CD4-positive, alpha-beta T cell treated with Interleukin-4 for 1 hour (primary cell): ENCODE measurements at regions not wholly inside any gene's neighbourhood (a gene's known extent, or its start where the extent isn't known, plus 50 kb on each side); places are given as distances from the start of the nearest gene placed in this dataset.
"Not testable (repeated sequence)": the region's sequence is repeated elsewhere in the genome, so short reads cannot be mapped to it uniquely, and the experiment has no call there.

Experiments
- DNase-seq, 2 donors: peaks; one replicate each; pipeline ENCODE4 v3.0.0-alpha.2; 2020 to 2022

DNA sequence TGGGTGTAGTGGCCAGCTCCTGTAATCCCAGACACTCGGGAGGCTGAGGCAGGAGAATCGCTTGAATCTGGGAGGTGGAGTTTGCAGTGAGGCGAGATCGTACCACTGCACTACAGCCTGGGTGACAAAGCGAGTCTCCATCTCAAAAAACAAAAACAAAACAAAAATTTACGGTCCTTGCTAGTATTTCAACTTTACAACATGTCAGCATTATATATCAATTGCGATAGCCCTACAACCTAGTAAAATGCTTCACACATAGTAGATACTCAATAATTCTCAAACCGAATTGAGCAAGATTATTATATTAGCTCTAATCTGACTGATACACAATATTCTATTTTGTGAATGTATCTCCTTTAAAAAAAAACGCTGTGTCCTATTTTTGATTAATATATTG lies 1411.0 kb upstream of the WWC1 start:
- DNase-seq: no peak

DNA sequence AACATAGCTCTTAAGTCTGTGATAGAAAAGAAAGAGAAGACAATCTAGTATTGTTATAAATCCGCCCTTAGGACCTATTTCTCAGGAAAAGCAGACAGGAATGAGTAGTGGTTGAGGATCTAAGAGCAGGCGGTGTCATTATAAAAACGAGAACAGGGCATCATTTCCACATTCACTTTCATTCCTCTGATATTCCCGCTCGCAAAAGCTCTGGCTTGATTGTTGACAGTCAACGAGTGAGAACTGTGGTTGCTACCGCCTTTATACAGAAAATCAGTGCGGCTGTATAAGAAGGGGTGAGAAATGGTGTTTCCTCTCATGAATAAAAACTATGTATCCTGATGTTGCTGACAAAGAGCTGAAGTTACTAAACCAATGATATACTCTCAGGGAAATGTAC lies 1409.6 kb upstream of the WWC1 start:
- DNase-seq: no peak

DNA sequence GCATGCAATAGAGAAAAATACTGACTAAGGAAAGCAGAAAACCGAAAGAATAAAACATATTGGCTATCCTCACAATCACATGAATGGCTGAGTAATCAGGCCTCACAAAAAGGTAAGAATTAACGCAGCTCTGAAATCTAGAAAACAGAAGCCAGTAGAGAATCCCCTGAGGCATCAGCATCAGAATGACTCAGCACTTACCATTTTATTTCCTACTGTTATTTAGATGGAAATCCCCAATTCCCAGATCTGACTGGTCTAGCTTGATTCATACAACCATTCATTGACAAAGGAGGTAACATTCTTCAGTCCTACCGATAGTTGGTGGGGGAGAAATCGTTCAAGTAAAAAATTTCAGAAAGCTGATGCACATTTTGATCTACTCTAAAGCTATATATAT lies 1408.4 kb upstream of the WWC1 start:
- DNase-seq: no peak

DNA sequence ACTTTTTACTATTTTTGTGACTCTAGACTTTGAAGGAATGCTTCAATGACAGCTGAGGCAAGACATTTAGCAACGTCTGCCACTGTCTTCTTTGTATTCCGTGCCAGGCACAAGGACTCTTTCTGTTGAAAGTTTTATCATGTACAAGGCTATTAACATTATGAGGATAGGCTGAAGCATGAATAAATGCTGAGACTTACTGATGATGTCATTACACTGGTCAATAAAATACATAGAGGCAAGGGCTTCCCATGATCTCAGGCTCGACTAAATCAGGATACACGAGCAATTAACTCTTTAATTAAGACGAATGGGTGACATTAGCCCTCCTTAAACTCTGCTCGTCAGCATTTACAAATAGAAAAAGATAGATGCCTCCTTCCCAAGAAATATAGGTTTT lies 1393.3 kb upstream of the WWC1 start:
- DNase-seq: no peak

DNA sequence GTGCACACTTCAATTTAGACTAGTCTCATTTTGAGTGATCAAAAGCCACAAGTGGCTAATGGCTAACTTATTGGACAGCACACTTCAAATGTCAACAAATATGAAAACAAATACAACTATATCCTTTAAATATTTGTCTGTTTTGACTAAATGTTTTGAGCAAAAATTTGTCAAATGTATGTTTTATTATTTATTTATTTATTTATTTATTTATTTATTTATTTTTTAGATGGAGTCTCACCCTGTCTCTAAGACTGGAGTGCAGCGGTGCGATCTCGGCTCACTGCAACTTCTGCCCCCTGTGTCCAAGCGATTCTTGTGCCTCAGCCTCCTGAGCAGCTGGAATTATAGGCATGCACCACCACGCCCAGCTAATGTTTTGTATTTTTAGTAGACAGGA lies 1392.1 kb upstream of the WWC1 start:
- DNase-seq: no peak

DNA sequence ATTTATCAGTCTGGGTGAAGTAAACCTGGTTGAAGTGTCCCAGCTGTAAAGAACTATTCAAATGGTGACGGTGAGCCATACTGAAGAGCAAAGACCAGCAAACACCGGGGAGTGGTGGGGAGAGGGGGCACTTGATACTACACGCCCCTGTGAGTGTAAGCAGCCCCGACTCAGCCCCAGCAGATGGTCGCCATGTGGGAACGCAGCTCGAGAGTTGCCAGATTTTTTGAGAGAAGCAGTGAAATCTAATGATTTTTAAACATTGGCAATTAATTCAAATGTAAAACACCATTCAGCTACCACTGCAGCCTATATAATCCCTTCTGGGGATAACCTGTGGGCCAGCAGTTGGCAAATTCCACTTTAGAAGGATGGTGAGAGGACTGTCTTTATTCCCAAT lies 1386.9 kb upstream of the WWC1 start:
- no peak for DNase-seq

DNA sequence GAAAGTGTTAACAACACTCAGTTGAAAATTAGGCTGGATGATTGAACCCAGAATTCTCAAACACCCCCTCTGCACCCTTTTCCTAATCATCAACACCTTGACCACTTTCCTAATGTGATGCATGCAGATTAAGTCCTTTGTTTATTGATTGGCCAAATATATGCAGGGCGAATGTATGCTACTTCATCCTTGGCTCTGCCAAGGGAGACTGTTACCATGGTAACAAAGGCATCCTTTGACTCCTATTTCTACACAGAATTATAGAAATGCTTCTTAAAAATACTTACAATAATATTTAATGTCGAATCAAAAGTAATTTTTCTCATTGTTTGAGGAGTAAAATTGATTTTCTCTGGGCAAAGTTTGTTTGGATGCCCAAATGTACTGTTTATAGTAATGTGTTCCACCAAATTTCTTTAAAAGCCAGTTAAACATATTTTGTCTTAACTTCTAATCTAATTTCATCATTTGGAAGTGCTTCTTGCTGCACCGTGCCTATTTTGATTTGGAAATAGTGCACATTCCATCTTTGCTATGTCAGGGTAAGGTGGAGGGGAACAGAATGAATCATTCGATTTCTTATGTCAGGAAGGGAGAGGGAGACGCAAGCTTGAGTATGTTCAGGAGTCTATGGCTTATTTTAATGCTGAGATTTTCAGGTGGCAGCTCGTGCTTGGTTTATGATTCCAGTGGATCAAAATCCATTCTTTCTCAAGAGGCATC lies 1384.3 kb upstream of the WWC1 start:
- no peak for DNase-seq

DNA sequence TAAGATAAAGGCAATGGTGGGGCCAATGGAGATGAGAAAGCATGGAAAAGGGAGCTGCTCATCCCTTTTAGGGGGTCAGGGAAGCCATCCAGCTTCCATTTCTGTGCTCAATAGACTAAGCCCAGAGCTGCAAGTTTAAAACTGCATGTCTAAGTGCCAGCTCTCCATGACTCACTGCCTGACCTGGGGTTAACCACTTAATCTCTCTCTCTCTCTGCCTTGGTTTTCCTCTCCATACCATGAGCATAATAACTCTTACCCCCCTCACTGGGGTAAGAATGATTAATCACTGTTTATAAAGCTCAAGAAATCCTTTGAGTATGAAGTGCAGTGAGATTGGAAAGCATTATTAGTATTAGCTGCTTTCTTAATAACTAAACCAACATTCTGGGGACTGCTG lies 1382.4 kb upstream of the WWC1 start:
- DNase-seq: no peak

DNA sequence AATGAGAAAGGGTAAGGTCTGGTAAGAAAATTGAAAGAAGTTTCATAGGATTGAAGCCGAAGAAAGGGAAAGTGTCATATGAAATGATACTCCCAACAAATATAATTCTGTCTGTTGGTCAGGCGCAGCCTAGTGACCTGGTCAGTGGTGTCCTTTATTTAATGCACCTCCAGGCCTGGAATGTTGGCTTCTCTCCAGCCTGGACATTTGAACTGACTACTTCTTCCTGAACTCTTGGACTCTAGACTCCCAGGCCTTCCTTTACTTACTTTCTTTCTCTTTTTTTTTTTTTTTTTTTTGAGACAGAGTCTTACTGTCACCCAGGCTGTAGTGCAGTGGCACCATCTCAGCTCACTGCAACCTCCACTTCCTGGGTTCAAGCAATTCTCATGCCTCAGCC lies 1381.5 kb upstream of the WWC1 start:
- DNase-seq: no peak

DNA sequence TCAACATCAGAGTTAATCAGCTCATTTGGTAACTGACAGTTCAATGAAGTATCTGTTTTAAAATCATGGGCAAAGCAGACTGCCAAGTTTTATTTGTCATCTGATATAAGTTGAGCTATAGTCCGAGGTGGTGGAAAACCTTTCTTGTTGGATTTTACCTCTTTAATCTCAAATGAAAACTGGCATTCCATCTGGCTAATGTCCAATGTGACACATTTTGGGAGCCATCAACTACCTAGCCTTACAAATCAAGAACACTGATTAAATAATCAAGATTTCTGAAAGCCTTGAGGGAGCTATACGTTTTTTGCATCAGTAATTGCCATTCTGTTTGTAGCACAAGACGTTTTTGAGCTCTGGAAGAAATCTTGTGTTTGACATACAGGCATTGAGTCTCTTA lies 1380.5 kb upstream of the WWC1 start:
- DNase-seq: no peak

DNA sequence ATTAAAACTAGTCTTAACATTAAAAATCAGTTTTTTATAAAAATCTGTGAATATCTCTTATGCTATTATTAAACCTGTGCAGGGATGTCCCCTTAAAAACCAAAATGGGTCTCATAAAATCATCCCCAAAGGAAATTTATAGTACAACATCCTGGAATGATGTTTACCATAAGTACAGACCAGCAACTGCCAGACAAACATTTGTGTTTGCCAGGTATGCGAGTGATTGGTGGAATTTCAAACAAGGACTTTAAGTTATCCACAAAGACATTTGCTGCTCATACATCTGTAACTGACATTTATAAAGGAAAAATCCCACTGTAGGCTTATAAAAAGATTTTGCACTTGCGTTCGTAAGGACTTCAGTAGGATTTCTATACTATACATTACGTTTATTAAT lies 1375.4 kb upstream of the WWC1 start:
- DNase-seq: no peak

DNA sequence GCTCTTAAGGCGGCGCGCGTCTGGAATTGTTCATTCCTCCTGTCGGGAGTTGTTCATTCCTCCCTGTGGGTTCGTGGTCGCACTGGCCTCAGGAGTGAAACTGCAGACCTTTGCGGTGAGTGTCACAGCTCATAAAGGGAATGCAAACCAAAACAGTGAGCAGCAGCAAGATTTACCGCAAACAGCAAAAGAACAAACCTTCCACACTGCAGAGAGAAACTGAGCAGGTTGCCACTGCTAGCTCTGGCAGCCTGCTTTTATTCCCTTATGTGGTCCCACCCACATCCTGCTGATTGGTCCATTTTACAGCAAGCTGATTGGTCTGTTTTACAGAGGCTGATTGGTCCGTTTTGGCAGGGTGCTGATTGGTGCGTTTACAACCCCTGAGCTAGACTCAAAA lies 1365.3 kb upstream of the WWC1 start:
- DNase-seq: no peak

DNA sequence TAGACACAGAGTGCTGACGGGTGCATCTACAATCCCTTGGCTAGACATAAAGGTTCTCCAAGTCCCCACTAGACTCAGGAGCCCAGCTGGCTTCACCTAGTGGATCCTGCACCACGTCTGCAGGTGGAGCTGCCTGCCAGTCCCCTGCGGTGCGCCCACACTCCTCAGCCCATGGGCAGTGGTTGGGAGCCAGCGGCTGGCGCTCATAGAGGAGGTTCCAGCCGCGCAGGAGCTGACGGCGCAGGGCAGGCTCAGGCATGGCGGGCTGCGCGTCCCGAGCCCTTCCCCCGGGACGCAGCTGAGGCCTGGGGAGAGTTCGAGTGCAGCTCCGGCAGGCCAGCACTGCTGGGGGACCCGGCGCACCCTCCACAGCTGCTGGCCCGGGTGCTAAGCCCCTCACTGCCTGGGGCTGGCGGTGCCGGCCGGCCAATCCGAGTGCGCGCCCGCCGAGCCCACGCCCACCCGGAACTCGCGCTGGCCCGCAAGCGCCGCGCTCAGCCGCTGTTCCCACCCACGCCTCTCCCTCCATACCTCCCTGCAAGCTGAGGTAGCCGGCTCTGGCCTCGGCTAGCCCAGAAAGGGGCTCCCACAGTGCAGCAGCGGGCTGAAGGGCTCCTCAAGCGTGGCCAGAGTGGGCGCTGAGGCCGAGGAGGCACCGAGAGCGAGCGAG lies 1364.5 kb upstream of the WWC1 start:
- DNase-seq: not testable (repeated sequence)

DNA sequence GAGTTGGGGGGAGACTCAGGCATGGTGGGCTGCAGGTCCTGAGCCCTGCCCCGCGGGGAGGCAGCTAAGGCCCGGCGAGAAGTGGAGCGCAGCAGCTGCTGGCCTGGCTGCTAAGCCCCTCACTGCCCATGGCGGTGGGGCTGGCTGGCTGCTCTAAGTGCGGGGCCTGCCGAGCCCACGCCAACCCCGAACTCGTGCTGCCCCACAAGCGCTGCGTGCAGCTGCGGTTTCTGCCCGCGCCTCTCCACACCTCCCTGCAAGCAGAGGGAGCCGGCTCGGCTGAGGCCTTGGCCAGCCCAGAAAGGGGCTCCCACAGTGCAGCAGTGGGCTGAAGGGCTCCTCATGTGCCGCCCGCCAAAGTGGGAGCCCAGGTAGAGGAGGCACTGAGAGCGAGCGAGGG lies 1355.1 kb upstream of the WWC1 start:
- no peak for DNase-seq

DNA sequence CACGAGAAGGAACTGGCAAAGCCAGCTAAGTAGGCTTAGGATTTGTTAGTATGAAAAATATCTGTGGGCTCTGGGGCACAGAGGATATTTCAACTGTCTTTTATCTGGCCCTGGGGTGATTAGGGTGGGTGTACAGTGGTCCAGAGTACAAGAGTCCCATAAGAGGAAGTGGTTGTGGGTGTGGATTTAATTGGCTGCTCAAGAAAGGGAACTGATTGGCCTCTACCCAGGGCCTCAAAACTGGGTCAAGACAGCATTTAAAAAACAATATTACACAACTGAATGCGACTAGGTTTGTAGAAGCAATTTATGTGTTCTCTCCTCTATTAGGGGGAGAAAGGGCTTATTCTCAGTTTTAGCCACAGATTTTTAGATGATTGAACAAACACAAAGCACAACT lies 1353.4 kb upstream of the WWC1 start:
- DNase-seq: no peak

DNA sequence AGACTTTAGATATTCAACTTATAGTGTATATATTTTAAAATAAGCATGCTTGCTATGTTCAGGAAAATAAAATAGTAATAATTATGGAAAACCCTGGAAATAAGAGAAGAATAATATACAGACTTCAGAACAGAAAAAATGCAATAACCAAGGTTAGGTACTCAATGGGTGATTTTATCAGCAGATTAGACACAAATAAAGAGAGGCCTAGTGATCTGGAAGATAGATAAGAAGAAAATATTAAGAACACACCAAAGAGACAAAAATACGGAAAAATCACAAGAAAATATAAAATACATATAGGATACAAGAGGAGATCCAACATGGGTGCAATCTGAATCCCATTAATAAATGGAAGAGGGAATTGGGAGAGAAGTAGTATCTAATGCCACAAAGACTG lies 1348.5 kb upstream of the WWC1 start:
- no peak for DNase-seq

DNA sequence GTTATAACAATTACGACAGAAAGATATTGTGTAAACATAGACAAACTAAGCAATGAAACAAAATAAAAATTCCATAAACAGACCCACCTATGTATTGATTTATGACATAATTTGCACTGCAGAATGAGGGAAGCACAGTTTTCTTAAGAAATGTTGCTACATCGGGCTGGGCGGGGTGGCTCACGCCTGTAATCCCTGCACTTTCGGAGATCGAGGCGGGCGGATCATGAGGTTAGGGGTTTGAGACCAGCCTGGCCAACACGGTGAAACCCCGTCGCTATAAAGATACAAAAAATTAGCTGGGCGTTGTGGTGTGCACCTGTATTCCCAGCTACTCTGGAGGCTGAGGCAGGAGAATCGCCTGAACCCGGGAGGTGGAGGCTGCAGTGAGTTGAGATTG lies 1344.4 kb upstream of the WWC1 start:
- DNase-seq: no peak

DNA sequence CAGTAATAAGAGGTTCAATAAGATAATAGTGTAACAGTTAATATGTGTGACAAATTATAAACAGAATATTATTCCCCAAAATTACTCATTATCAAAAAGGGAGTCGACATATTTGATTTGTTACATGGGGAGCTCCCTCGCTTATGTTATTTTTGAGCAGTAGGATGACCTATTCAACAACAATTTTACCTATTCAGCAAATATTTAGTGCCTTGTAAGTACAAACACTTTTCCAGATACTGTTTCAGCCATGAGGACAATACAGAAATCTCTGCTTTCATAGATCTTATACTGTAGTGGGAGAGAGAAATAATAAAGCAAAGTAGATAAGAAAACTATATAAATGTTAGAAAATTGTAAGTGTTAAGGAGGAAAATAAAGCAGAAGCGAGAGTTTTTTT lies 1342.8 kb upstream of the WWC1 start:
- DNase-seq: no peak

DNA sequence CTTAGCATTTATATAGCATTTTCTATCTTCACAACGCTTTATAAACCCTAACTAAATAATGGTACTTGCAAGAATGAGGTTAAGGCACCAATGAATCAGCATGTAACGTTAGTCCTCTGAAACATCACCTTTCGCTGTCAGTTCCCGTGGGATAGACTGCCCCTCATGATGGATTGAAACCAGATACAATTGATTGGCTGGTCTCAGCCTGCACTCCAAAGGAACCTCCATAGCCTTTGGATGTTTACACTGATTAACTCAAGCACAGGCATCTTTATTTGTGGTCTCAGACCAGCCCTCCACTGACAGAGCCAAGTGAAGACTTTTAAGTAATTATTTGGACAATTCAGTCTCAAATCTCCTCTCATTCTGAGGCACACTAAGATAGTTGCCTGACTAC lies 1339.4 kb upstream of the WWC1 start:
- no peak for DNase-seq

DNA sequence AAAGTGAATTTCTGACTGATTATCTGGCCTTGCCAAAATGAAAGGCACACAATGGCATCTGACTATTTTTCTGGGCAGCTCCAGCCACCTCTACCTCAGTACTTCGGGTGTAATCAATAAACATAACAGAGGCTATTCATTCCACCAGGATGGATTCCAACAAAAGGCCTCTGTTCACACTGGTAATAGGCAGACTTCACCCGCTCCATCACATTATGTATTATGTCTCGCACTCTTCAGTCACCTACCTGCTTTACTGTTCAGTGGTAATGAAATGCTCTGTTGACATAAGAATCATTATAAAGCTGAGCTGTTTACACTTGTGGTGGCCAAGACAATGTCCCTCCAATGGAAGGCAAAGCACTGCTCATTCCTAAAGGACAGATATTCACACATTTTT lies 1333.7 kb upstream of the WWC1 start:
- DNase-seq: no peak

DNA sequence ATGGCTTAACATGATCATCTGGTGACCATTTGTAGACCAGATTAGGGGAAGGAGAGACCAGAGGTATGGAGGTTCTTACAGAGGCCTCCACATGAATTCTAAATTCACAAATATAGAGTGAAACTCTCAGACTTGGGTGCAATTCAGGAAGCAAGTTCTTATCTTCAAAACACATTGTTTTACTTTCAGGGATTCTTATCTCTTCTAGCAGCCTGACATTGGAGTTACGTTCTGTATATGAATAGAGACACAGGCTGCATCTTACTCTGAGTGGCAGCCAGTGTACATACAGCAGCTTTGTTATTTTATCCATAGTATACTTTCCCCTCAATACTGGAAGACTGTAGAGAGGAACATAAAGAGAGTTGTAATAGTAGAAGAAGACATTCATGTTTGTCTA lies 1331.7 kb upstream of the WWC1 start:
- DNase-seq: no peak

DNA sequence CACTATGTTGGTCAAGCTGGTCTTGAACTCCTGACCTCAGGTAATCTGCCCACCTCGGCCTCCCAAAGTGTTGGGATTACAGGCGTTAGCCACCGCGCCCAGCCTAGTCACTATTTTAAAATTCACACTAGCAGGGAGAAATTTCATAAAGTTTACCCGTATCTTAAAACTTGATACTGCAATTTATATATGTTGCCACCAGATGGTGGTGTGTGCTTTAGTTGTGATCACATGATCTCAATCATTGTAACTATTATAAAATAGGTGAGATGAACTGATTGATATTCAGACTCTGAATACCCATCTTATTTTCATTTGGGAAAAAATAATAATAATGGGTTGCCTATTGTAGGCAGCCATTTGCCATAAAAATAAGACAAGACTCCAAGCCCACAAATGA lies 1330.4 kb upstream of the WWC1 start:
- no peak for DNase-seq

DNA sequence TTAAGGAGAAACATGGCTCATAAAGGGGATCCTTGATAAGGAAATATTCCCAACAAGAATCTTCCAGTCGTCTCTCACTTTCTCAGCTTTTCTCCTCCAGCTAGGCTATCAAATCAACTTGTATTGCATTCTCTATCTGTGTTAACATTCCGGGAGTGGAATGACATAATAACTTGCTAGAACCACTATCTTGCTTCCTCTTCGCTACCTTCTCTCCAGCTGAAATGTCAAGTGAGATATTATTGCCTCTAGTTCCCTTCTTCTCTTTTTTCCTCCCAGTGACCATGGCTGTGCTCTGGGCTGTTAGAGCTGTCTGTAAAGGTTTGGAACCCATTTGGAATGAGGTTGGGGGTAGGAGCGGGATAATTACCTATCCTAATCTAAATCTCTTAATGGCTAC lies 1329.5 kb upstream of the WWC1 start:
- DNase-seq: no peak

DNA sequence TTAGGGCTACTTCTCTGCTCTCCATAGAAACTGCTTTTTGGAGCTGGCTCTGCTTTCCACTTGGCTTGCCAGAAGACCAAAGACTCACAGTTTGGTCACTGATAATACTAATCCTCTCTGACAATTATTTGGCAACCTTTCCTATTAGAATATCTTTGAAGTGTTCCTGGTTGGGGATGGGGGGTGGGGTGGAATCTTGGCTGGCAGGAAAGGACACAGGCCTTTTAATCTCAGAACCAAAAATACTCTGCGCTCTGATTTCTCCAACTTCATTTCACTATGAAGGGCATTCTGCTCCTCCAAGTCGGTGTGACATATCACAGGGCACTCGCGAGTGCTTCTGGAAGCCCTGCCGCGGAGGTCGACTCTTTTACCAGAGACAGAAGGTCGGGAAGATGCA lies 1329.0 kb upstream of the WWC1 start:
- no peak for DNase-seq

DNA sequence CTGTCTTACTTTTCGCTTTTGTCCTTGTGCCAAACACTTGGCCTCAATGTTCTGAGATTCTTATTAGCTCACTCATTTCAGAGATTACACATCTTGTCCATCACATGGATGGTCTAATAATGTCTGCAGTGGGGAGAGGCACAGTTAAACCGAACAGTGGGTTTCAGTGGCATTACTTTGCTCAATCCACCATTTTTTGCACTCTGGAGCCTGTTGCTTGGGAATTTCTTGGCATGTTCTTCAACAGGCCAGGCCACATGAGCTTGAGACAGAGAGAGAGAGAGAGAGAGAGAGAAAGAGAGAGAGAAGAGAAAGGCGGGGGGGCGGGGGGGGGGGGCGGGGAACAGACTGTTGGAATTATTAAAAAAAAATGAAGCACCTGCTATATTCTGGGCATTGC lies 1327.8 kb upstream of the WWC1 start:
- no peak for DNase-seq
